Stimulated activated naive CD8-positive, alpha-beta T cell treated with anti-CD3 and anti-CD28 coated beads, Interleukin-15, Interleukin-2, amounts not matched to agents 100 U/mL and 50 U/mL, for 24 hours (primary cell): ENCODE measurements at regions not wholly inside any gene's neighbourhood (a gene's known extent, or its start where the extent isn't known, plus 50 kb on each side); places are given as distances from the start of the nearest gene placed in this dataset.

Experiments used
- ATAC-seq: fragments of 150-1000 bp; cut with Tn5 transposase; one replicate; pipeline ENCODE4 v1.10.0; 2021
- DNase-seq: peaks from one replicate; pipeline ENCODE4 v3.0.0; 2021

- no peak for DNase-seq
- no peak for ATAC-seq
These were observed 95.4 kb upstream of the CYP1B1 start for GRCh38 chr2:38171208-38171855.

GRCh38 chr2:38170733-38171132 is 94.8 kb upstream of the CYP1B1 start:
- ATAC-seq: no peak

DNA sequence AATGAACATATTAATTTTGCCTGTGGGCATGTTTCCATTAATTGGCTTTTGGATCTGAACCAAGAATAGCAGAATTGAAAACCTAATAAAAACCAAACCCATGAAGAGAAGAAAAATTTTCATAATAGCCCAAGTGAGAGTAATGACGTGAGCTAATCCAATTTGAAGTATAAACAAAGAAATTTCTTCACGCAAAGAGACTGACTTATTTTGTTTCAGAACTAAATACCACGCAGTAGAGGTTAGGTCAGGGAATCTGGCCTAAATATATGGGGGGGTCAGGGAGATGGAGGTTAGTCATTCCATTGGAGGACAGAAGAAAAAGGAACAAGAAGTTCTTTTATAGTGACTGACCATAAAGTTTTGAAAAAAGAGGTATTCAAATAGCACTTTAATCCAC is 94.1 kb upstream of the CYP1B1 start:
- no peak for ATAC-seq
- DNase-seq: no peak

More at GRCh38 chr2:38170733-38171132, 94.8 kb upstream of the CYP1B1 start:
- no peak for DNase-seq

GRCh38 chr2:38168710-38169480 is 92.9 kb upstream of the CYP1B1 start:
- no peak for ATAC-seq
- no peak for DNase-seq

- ATAC-seq (no peak), DNase-seq (no peak)
These were observed 92.0 kb upstream of the CYP1B1 start for GRCh38 chr2:38167968-38168350.

- DNase-seq (no peak), ATAC-seq (no peak)
These were observed 89.7 kb upstream of the CYP1B1 start for GRCh38 chr2:38165698-38166097.

DNA sequence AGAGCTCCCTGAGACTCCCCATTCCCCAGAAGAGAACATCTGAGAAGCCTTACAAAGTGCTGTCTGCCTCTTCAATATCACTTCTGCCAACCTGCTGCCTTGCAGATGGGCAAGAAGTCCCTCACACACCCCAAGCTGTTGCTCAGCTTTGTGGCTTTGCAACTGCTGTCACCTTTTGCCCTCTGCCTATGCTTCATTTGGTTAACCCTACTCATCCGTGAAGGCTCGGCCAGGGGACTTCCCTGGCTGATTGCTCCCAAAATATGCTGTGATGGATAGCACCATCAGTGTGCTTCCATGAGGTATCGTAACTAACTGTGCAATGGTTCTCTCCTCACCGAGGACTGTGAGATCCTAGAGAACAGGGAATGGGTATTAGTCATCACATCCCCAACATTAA is 88.9 kb upstream of the CYP1B1 start:
- no peak for ATAC-seq
- no peak for DNase-seq

GRCh38 chr2:38163579-38163978 is 87.6 kb upstream of the CYP1B1 start:
- DNase-seq: no peak

DNA sequence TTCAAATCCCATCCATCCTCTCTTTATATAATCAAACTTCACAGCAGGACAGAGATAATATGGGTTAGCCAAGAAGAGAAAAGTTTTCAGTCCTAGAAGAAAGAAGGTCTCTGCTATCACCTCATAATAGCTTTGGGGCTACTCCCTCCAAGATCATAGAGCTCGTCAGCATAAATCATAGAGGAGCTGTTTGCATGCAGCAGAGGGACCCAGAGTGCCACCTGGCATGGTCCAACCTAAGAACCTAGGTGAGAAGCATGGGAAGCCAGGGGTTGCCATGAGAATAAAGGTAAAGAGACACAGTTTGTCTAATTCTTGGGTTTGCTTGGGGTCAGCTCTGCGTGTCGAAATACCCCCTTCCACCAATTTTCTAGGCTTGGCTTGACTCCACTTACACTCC is 87.1 kb upstream of the CYP1B1 start:
- DNase-seq (no peak), ATAC-seq (no peak)

More at GRCh38 chr2:38163579-38163978, 87.6 kb upstream of the CYP1B1 start:
- ATAC-seq: no peak

- DNase-seq (no peak), ATAC-seq (no peak)
These were observed 84.6 kb upstream of the CYP1B1 start for GRCh38 chr2:38160516-38160915.

DNA sequence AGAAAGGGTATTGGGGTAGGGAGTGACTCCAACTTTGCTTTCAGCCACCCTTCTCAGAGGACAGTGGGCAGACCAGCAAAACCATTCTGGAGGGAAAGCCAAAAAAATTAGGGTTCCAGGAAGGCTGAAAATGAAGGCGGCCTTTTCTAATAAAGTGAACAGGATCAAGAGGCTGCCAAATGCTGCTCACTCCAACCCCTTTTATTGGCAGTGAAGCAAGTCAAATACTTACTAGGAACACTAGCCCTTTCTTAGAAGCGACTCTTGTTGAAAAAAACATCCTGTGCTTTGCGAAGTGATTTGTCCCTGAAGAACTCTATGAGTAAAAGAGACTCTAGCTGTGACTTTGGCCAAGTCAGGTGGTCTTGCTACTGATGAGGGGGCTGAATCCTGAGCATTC is 83.6 kb upstream of the CYP1B1 start:
- ATAC-seq (no peak), DNase-seq (no peak)

- ATAC-seq (no peak), DNase-seq (no peak)
These were observed 83.2 kb upstream of the CYP1B1 start for GRCh38 chr2:38159191-38159590.

GRCh38 chr2:38158378-38159118 is 82.6 kb upstream of the CYP1B1 start:
- ATAC-seq: no peak
- no peak for DNase-seq

DNA sequence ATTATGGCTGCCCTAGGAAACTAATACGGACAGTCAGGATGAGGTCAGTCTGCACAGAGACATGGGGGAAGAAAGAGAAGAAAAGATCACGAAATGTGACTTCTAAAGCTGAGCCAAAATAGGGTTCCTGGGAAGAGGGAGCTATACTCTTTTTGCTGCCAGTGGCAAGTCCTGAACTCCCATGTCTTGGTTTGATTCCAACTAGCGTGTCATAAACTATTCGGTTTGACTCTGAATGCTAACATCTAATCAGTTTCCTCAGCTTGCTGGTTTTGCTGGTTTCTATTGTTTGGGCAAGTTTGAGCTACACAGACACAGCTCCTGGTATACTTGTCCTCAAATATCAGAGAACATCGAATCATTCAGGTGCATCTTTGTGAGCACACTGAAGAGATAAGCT is 80.5 kb upstream of the CYP1B1 start:
- ATAC-seq: no peak
- DNase-seq: no peak

DNA sequence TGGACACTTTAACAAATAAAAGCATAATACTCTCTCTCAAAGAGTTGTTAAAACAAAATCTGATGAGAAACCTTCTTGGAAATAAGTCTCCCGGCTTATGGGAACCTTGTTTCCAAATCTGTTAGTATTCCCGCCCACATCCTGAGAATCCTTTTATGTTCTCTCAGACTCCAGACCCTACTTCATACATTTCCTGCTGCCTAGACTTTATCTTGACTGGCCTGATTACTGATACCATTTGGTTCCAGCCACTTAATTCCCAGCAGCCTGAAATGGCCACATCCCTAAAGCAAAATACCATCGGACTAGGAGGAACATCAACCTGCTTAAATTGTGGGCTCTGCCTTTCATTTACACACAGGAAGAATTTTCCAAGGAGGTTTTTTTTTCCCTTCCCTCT is 79.1 kb upstream of the CYP1B1 start:
- ATAC-seq (no peak), DNase-seq (no peak)

- DNase-seq: no peak
- no peak for ATAC-seq
These were observed 78.4 kb upstream of the CYP1B1 start for GRCh38 chr2:38154395-38154794.

DNA sequence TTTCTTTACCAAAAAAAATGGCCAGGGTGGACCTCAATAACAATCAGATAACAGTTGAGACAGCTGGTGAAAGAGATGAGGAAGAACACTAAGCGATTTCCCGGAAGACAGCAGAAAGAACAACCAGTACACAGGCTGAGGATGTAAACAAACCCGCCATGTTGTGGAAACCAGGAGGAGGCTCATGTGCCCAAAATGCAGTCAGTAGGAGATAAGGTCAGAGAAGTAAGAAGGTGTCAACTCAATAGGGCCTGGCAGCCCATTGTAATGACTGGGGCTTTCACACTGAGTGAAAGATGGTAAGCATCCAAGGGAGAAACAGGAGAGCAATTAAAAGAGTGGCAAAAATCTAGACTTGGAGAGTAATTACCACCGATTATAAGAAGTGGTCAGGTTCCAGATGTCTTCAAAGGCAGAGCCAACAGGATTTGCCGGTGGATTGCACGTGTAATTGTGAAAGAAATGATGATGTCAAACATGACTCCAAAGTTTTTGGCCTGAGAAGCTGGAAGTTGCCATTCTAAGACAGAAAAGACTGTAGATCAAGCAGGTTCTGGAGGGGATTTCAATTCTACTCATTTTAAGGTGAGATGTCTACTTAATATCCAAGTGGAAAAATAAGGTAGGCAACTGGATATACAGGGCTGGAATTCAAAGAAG is 77.7 kb upstream of the CYP1B1 start:
- no peak for DNase-seq

GRCh38 chr2:38152913-38153312 is 77.0 kb upstream of the CYP1B1 start:
- no peak for ATAC-seq
- no peak for DNase-seq

More for the DNA sequence above, 77.7 kb upstream of the CYP1B1 start:
- no peak for ATAC-seq

DNA sequence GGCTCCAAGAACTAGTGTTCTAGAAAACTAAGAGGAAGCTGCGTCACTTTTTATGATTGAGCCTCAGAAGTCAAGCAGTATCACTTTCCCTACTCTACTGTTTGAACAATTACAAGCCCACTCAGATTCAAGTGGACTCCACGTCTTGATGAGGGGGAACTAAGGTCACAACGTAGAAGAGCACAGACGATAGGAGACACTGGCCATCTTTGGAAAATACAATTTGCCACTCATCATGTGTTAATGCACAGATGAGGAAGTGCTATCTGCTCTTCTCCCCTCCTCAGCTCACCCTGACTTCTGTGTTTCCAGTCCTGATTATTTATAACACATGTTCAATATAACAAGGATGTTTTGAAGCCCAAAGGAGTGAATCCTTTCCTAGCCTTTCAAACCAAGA is 76.1 kb upstream of the CYP1B1 start:
- no peak for ATAC-seq
- DNase-seq: no peak

DNA sequence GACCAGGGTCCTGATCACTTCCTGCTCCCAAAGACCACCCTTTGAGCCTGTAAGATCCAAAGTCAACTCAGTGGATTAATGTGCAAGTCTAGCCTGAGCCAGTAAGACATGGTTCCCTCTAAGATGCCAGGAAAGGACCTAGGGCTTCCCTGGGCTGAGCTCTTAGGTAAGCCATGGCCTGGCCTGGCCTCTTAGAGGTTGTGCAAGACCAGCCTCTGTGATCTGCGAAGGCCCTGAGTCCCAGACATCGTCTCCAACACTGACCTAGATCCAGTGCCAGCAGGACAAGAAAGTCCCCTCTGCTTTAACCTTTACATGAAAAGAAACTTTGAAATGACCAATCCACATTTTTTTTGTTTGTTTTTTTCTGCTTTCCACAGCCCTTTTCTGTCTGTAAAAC is 73.6 kb upstream of the CYP1B1 start:
- DNase-seq: no peak
- ATAC-seq: no peak

GRCh38 chr2:38148501-38148900 is 72.5 kb upstream of the CYP1B1 start:
- DNase-seq (no peak), ATAC-seq (no peak)

- ATAC-seq: peak; percentile 4
- DNase-seq: no peak
These were observed 71.6 kb upstream of the CYP1B1 start for GRCh38 chr2:38147333-38148121.
